ENCODE measurements at regions not wholly inside any gene's neighbourhood (a gene's known extent, or its start where the extent isn't known, plus 50 kb on each side); places are given as distances from the start of the nearest gene placed in this dataset.

GRCh38 chr2:153812632-153813031 is 59.1 kb upstream of the GALNT13 start:
- Histone ChIP-seq H3K27ac (no peak overlapping the region), H3K9me3 (replicated peaks) (no peaks in the 10 kb centered on the region), H3K27me3 (no peaks in the 10 kb centered on the region), H3K36me3 (no peaks in the 10 kb centered on the region), H3K4me3 (no peak overlapping the region), H3K4me1 (no peaks in the 10 kb centered on the region)
- no peak for DNase-seq

- Histone ChIP-seq H3K9me3 (replicated peaks) (no peaks in the 10 kb centered on the region), H3K36me3 (no peaks in the 10 kb centered on the region), H3K4me1 (no peaks in the 10 kb centered on the region), H3K27ac (no peak overlapping the region), H3K27me3 (no peaks in the 10 kb centered on the region), H3K4me3 (no peak overlapping the region)
- no peak for DNase-seq
Measured at GRCh38 chr2:153818242-153818641, 53.5 kb upstream of the GALNT13 start.

GRCh38 chr2:153819074-153819473 is 52.6 kb upstream of the GALNT13 start:
- Histone ChIP-seq H3K4me1 (no peaks in the 10 kb centered on the region), H3K27ac (no peak overlapping the region), H3K9me3 (replicated peaks) (no peaks in the 10 kb centered on the region), H3K27me3 (no peaks in the 10 kb centered on the region), H3K36me3 (no peaks in the 10 kb centered on the region), H3K4me3 (no peak overlapping the region)
- no peak for DNase-seq

- Histone ChIP-seq H3K4me1 (no peaks in the 10 kb centered on the region), H3K4me3 (no peak overlapping the region), H3K27ac (no peak overlapping the region), H3K9me3 (replicated peaks) (no peaks in the 10 kb centered on the region), H3K27me3 (no peaks in the 10 kb centered on the region), H3K36me3 (no peaks in the 10 kb centered on the region)
- no peak for DNase-seq
Measured at GRCh38 chr2:153819501-153819900, 52.2 kb upstream of the GALNT13 start.

Measured in SJCRH30 (cell line).